ENCODE measurements at regions not wholly inside any gene's neighbourhood (a gene's known extent, or its start where the extent isn't known, plus 50 kb on each side); places are given as distances from the start of the nearest gene placed in this dataset.
"Not testable (repeated sequence)": the region's sequence is repeated elsewhere in the genome, so short reads cannot be mapped to it uniquely, and the experiment has no call there.

DNA sequence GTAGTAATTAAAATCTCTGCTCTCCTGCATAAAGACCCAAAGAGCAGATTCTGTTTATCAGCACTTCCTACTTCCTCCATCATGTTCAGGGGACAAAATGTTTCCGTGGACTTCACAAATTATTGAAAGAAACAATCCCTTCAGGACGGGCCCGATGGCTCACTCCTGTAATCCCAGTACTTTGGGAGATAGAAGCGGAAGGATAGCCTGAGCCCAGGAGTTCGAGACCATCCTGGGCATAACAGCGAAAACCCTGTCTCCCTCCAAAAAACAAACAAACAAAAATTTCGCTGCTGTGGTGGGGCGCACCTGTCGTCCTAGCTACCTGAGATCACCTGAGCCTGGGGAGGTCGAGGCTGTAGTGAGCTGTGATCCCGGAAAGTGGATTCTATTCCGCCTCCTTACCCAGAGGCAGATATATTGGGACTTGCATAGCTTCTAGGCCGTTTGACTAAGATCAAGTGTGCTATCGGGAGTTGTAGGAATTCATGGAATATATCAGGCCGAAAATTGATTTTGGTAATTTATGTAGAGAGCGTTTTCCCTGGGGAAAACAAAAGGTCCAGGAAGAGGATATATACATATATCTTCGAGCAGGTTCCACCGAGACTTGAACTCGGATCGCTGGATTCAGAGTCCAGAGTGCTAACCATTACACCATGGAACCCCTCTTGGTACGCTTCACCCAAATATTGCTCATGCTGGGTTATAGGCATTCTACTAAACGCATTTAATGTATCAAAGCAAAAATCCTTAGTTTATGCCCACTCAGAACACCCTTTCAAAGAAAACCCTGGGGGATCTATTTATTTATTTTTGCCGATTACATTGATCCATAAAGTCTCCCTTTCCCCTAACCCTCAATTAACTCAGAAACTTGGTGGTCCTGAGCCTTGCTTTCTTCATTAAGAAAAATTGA lies 74.5 kb upstream of the ZNF184 start:
- DNase-seq (ENCODE audit: low spot score): no peak

- no peak for DNase-seq (ENCODE audit: low spot score)
Measured at GRCh38 chr6:27546522-27546921, 73.6 kb upstream of the ZNF184 start.

DNA sequence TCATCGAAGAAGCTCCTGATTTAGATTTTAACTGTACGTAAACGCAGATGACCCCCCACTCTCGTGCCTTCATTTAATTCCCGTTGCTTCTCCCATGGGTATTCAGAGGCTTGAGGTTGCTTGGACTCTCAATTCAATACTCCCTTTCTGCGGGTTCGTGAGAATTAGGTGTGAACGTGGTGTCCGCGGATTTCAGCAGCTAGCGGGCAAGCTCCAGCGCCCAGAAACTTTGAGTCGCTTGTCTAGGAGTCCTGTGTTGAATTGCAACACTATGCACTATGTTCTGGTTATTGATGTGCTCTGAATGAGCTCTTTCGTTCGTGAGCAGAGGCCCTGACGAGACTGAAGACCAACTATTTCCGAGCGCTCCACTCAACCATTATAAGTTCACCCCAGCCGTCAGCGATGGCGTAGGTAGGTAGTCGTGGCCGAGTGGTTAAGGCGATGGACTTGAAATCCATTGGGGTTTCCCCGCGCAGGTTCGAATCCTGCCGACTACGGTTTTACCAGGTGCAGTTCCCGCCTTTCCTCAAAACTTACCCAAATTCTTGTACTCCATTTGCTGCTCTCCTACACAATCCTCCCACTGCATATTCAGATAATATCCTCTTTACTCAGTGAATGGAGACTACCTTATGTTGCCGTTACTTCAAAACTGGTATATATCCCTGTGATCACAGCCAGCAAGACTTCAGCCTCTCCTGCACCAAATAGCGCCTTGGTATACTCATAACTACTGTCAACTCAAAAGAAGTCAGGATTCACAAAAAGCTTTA lies 72.6 kb upstream of the ZNF184 start:
- DNase-seq (ENCODE audit: low spot score): no peak

- DNase-seq (ENCODE audit: low spot score): no peak
Measured at GRCh38 chr6:27544612-27545260, 71.8 kb upstream of the ZNF184 start.

DNA sequence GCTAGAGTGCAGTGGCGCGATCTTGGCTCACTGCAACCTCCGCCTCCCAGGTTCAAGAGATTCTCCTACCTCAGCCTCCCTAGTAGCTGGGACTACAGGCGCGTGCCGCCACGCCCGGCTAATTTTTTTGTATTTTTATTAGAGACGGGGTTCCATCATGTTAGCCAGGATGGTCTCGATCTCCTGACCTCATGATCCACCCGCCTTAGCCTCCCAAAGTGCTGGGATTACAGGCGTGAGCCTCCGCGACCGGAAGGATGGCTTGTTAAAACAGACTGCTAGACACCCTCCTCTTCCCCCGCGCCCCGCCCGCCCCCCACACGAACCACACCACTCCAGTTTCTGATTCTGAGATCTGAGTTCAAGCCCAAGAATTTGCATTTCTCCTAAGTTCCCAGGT lies 71.2 kb upstream of the ZNF184 start:
- DNase-seq (ENCODE audit: low spot score): not testable (repeated sequence)

GRCh38 chr6:27542485-27542884 lies 69.6 kb upstream of the ZNF184 start:
- DNase-seq (ENCODE audit: low spot score): no peak

DNA sequence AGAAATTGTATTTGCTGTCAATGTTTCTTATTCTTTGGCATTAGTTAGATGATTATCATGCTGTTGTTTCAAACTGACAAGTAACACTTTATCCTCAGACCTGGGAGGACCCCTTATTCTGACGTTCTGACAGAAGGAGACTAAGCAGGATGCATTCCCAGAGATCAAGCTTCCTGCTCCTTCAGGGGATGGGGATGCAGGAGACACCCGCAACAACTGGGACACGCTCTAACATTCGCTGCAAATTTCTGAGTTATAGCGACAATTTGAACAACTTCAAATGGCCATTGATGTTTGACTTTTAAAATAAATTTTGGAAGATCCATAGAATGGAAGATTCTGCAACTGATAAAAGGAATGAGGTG lies 69.0 kb upstream of the ZNF184 start:
- DNase-seq (ENCODE audit: low spot score): no peak

GRCh38 chr6:27541212-27541932 lies 68.5 kb upstream of the ZNF184 start:
- DNase-seq (ENCODE audit: low spot score): no peak

DNA sequence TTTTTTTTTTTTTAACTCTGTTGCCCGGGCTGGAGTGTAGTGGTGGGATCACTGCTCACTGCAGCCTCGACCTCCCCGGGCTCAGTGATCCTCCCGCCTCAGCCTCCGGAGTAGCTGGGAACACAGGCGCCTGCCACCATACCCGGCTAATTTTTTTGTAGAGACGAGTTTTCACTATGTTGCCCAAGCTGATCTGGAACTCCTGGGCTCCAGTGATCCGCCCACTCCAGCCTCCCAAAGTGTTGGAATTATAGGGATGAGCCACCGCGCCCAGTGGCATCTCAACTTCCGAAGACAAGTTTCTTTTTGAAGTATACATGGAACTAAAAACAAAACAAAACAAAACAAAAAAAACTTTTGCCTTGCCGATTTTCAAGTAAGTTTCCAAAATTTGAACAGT lies 66.6 kb upstream of the ZNF184 start:
- DNase-seq (ENCODE audit: low spot score): no peak

GRCh38 chr6:27532820-27533538 lies 60.1 kb upstream of the ZNF184 start:
- DNase-seq (ENCODE audit: low spot score): no peak

GRCh38 chr6:27531772-27532459 lies 59.0 kb upstream of the ZNF184 start:
- no peak for DNase-seq (ENCODE audit: low spot score)

- not testable (repeated sequence) for DNase-seq (ENCODE audit: low spot score)
Measured at GRCh38 chr6:27529796-27530195, 56.9 kb upstream of the ZNF184 start.

GRCh38 chr6:27528714-27529113 lies 55.8 kb upstream of the ZNF184 start:
- DNase-seq (ENCODE audit: low spot score): no peak
